ENCODE measurements at regions not wholly inside any gene's neighbourhood (a gene's known extent, or its start where the extent isn't known, plus 50 kb on each side); places are given as distances from the start of the nearest gene placed in this dataset.
"Not testable (repeated sequence)": the region's sequence is repeated elsewhere in the genome, so short reads cannot be mapped to it uniquely, and the experiment has no call there.

GRCh38 chr6:147935656-147936055 is 407.0 kb upstream of the SASH1 start:
- no peak for DNase-seq

GRCh38 chr6:147936703-147937470 is 405.8 kb upstream of the SASH1 start:
- DNase-seq: no peak

- peak; percentile 60 for DNase-seq
Observed at GRCh38 chr6:147941143-147941542, 401.5 kb upstream of the SASH1 start.

- no peak for DNase-seq
Observed at GRCh38 chr6:147942363-147942762, 400.3 kb upstream of the SASH1 start.

GRCh38 chr6:147944122-147944521 is 398.5 kb upstream of the SASH1 start:
- DNase-seq: no peak

- DNase-seq: peak; percentile 12
Observed at GRCh38 chr6:147947521-147947920, 395.1 kb upstream of the SASH1 start.

GRCh38 chr6:147949981-147950622 is 392.5 kb upstream of the SASH1 start:
- no peak for DNase-seq

- DNase-seq: peak; percentile 23
Observed at GRCh38 chr6:147950623-147950987, 392.0 kb upstream of the SASH1 start.

- no peak for DNase-seq
Observed at GRCh38 chr6:147951726-147952125, 390.9 kb upstream of the SASH1 start.

- DNase-seq: no peak
Observed at GRCh38 chr6:147954938-147955337, 387.7 kb upstream of the SASH1 start.

- no peak for DNase-seq
Observed at GRCh38 chr6:147958683-147959082, 384.0 kb upstream of the SASH1 start.

- peak; percentile 16 for DNase-seq
Observed at GRCh38 chr6:147961481-147962141, 381.0 kb upstream of the SASH1 start.

- DNase-seq: not testable (repeated sequence)
Observed at GRCh38 chr6:147965448-147965847, 377.2 kb upstream of the SASH1 start.

GRCh38 chr6:147970970-147971369 is 371.7 kb upstream of the SASH1 start:
- no peak for DNase-seq

GRCh38 chr6:147972448-147972847 is 370.2 kb upstream of the SASH1 start:
- DNase-seq: peak; percentile 51

GRCh38 chr6:147973806-147974205 is 368.8 kb upstream of the SASH1 start:
- DNase-seq: peak; percentile 14

- peak; percentile 83 for DNase-seq
Observed at GRCh38 chr6:147974376-147974775, 368.3 kb upstream of the SASH1 start.

GRCh38 chr6:147977851-147978465 is 364.7 kb upstream of the SASH1 start:
- no peak for DNase-seq

- DNase-seq: no peak
Observed at GRCh38 chr6:147979966-147980365, 362.7 kb upstream of the SASH1 start.

GRCh38 chr6:147983581-147984366 is 358.9 kb upstream of the SASH1 start:
- peak; percentile 54 for DNase-seq

GRCh38 chr6:147986846-147987245 is 355.8 kb upstream of the SASH1 start:
- peak; percentile 51 for DNase-seq

GRCh38 chr6:147990159-147990558 is 352.5 kb upstream of the SASH1 start:
- no peak for DNase-seq

- no peak for DNase-seq
Observed at GRCh38 chr6:147991961-147992360, 350.7 kb upstream of the SASH1 start.

All from eye (tissue), 1 donor.